ENCODE measurements at regions not wholly inside any gene's neighbourhood (a gene's known extent, or its start where the extent isn't known, plus 50 kb on each side); places are given as distances from the start of the nearest gene placed in this dataset.

GRCh38 chr5:136886608-136887007 is 521.3 kb upstream of the TRPC7 start:
- peaks cover 0 to 2% (median 0%) of the 10 kb centered on the region in 4 donors for H3K9me3 ChIP-seq (ENCODE audit: control insufficient read depth in 4 of 4, insufficient read depth in 3 of 4, low read length in 3 of 4)
- WGBS, 2 donors, result 78 to 87% methylated on average over 3 of the region's 3 CpGs
- no peak overlapping the region for H3K27ac ChIP-seq (ENCODE audit: low read depth in 1 of 2, low read length in 1 of 2)
- no peaks in the 10 kb centered on the region for H3K4me1 ChIP-seq (ENCODE audit: control insufficient read depth in 5 of 5, insufficient read depth in 5 of 5, low read length in 5 of 5)
- TF ChIP-seq CTCF (IDR thresholded peaks at IDR 0.05; ENCODE audit: control extremely low read depth, extremely low read depth), result no peak
- DNase-seq, result no peak
- no peak overlapping the region for H3K4me3 ChIP-seq
- no peaks in the 10 kb centered on the region for H3K36me3 ChIP-seq (ENCODE audit: control insufficient read depth in 4 of 4, insufficient read depth in 4 of 4, low read length in 4 of 4)
- no peak for ATAC-seq (ENCODE audit: insufficient read depth, low FRiP score)
- peaks cover 0 to 2% (median 0%) of the 10 kb centered on the region in 3 donors for H3K27me3 ChIP-seq (ENCODE audit: control insufficient read depth in 3 of 3, insufficient read depth in 3 of 3, low read length in 2 of 3)
- no peak overlapping the region for H3K9ac ChIP-seq (ENCODE audit: insufficient read depth in 1 of 2, low read length in 2 of 2)

- H3K36me3 ChIP-seq (ENCODE audit: control insufficient read depth in 4 of 4, insufficient read depth in 4 of 4, low read length in 4 of 4), result no peaks in the 10 kb centered on the region
- WGBS, 2 donors, result 88 to 92% methylated on average over 4 of the region's 4 CpGs
- no peaks in the 10 kb centered on the region for H3K27me3 ChIP-seq (ENCODE audit: control insufficient read depth in 3 of 3, insufficient read depth in 3 of 3, low read length in 2 of 3)
- peaks cover 0 to 3% (median 0%) of the 10 kb centered on the region in 4 donors for H3K9me3 ChIP-seq (ENCODE audit: control insufficient read depth in 4 of 4, insufficient read depth in 3 of 4, low read length in 3 of 4)
- H3K9ac ChIP-seq (ENCODE audit: insufficient read depth in 1 of 2, low read length in 2 of 2), result no peak overlapping the region
- H3K27ac ChIP-seq (ENCODE audit: low read depth in 1 of 2, low read length in 1 of 2), result no peak overlapping the region
- DNase-seq, result no peak
- TF ChIP-seq CTCF (IDR thresholded peaks at IDR 0.05; ENCODE audit: control extremely low read depth, extremely low read depth), result no peak
- H3K4me1 ChIP-seq (ENCODE audit: control insufficient read depth in 5 of 5, insufficient read depth in 5 of 5, low read length in 5 of 5), result no peaks in the 10 kb centered on the region
- H3K4me3 ChIP-seq, result no peak overlapping the region
- ATAC-seq (ENCODE audit: insufficient read depth, low FRiP score), result no peak
These were observed 499.6 kb upstream of the TRPC7 start for GRCh38 chr5:136864960-136865359.

GRCh38 chr5:136856648-136857047 is 491.3 kb upstream of the TRPC7 start:
- Histone ChIP-seq H3K27me3 (ENCODE audit: control insufficient read depth in 3 of 3, insufficient read depth in 3 of 3, low read length in 2 of 3) (no peaks in the 10 kb centered on the region), H3K4me1 (ENCODE audit: control insufficient read depth in 5 of 5, insufficient read depth in 5 of 5, low read length in 5 of 5) (no peaks in the 10 kb centered on the region), H3K27ac (ENCODE audit: low read depth in 1 of 2, low read length in 1 of 2) (no peak overlapping the region), H3K36me3 (ENCODE audit: control insufficient read depth in 4 of 4, insufficient read depth in 4 of 4, low read length in 4 of 4) (no peaks in the 10 kb centered on the region), H3K9ac (ENCODE audit: insufficient read depth in 1 of 2, low read length in 2 of 2) (no peak overlapping the region), H3K4me3 (no peak overlapping the region), H3K9me3 (ENCODE audit: control insufficient read depth in 4 of 4, insufficient read depth in 3 of 4, low read length in 3 of 4) (no peaks in the 10 kb centered on the region)
- TF ChIP-seq CTCF (IDR thresholded peaks at IDR 0.05; ENCODE audit: control extremely low read depth, extremely low read depth), result no peak
- no peak for ATAC-seq (ENCODE audit: insufficient read depth, low FRiP score)
- WGBS, 2 donors, result 76 to 82% methylated on average over 3 of the region's 3 CpGs
- DNase-seq, result no peak

- 36 to 45% methylated on average over 1 of the region's 1 CpG for WGBS, 2 donors
- TF ChIP-seq CTCF (IDR thresholded peaks at IDR 0.05; ENCODE audit: control extremely low read depth, extremely low read depth), result no peak
- no peak for ATAC-seq (ENCODE audit: insufficient read depth, low FRiP score)
- Histone ChIP-seq H3K4me3 (no peak overlapping the region), H3K36me3 (ENCODE audit: control insufficient read depth in 4 of 4, insufficient read depth in 4 of 4, low read length in 4 of 4) (no peaks in the 10 kb centered on the region), H3K9ac (ENCODE audit: insufficient read depth in 1 of 2, low read length in 2 of 2) (no peak overlapping the region), H3K4me1 (ENCODE audit: control insufficient read depth in 5 of 5, insufficient read depth in 5 of 5, low read length in 5 of 5) (no peaks in the 10 kb centered on the region), H3K27ac (ENCODE audit: low read depth in 1 of 2, low read length in 1 of 2) (no peak overlapping the region), H3K9me3 (ENCODE audit: control insufficient read depth in 4 of 4, insufficient read depth in 3 of 4, low read length in 3 of 4) (no peaks in the 10 kb centered on the region), H3K27me3 (ENCODE audit: control insufficient read depth in 3 of 3, insufficient read depth in 3 of 3, low read length in 2 of 3) (no peaks in the 10 kb centered on the region)
- DNase-seq, result no peak
These were observed 488.6 kb upstream of the TRPC7 start for GRCh38 chr5:136853971-136854370.
